MM.1S (cell line): ENCODE measurements at regions not wholly inside any gene's neighbourhood (a gene's known extent, or its start where the extent isn't known, plus 50 kb on each side); places are given as distances from the start of the nearest gene placed in this dataset.

ENCODE experiments used
- EZH2 ChIP-seq: fragments of 300-600 bp; sonication (generic); optimal IDR thresholded peaks from 2 replicates; pipeline ENCODE3; 2017; ENCODE audit warnings: low read depth, mild to moderate bottlenecking, antibody characterized with exemption, low read length, mixed read lengths
- EZH2phosphoT487 ChIP-seq: fragments of 300-600 bp; sonication (generic); IDR thresholded peaks from 2 replicates; pipeline ENCODE4 v1.6.1; 2018; ENCODE audit warnings: antibody characterized with exemption, low read length
- TF ChIP-seq, protein P1 (sequence below): fragments of 300-600 bp; sonication (generic); IDR thresholded peaks from 2 replicates; pipeline ENCODE4 v1.5.1; 2016; ENCODE audit warnings: antibody characterized with exemption, low read length, mixed read lengths

DNA sequence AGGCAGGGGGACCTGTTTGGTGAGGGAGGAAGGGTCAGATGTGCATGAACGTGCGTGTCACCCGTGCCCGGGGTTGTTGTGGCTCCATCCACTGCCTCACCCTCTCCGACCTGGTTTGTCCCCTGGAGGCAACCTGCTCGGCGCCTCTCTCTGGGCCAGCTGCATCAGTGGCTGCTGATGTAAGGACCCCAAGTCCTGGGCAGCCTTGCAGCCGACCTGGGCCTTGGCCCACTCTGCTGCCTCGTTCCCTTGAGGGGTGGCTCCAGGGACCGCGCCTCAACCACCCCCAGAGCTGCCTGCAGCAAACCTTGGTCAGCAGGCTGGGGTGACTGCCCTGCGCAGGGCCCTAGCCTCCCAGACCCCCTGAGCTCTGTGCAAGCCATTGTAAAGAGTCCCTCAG, 351.7 kb downstream of the TMEM121 start:
- TF ChIP-seq, protein P1, sequence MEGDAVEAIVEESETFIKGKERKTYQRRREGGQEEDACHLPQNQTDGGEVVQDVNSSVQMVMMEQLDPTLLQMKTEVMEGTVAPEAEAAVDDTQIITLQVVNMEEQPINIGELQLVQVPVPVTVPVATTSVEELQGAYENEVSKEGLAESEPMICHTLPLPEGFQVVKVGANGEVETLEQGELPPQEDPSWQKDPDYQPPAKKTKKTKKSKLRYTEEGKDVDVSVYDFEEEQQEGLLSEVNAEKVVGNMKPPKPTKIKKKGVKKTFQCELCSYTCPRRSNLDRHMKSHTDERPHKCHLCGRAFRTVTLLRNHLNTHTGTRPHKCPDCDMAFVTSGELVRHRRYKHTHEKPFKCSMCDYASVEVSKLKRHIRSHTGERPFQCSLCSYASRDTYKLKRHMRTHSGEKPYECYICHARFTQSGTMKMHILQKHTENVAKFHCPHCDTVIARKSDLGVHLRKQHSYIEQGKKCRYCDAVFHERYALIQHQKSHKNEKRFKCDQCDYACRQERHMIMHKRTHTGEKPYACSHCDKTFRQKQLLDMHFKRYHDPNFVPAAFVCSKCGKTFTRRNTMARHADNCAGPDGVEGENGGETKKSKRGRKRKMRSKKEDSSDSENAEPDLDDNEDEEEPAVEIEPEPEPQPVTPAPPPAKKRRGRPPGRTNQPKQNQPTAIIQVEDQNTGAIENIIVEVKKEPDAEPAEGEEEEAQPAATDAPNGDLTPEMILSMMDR = no peak
- no peak for TF ChIP-seq EZH2phosphoT487
- no peak for TF ChIP-seq EZH2
